HepG2 (cell line): ENCODE measurements at regions not wholly inside any gene's neighbourhood (a gene's known extent, or its start where the extent isn't known, plus 50 kb on each side); places are given as distances from the start of the nearest gene placed in this dataset.

Source experiments
- CEBPB ChIP-seq: IDR thresholded peaks from 2 replicates; pipeline ENCODE4 v1.6.1; 2011; ENCODE audit warnings: low read depth, low read length, improper control_type of control experiment, borderline replicate concordance
- NFIC ChIP-seq: IDR thresholded peaks from 2 replicates; pipeline ENCODE4 v1.6.1; 2012; ENCODE audit warnings: mild to moderate bottlenecking, low read length, inconsistent platforms
- REXO4 ChIP-seq: sonication (generic); formaldehyde crosslinking; IDR thresholded peaks from 2 replicates; pipeline ENCODE4 v1.8.0; 2022; ENCODE audit warnings: missing genetic modification reagents, mild to moderate bottlenecking, borderline replicate concordance
- ZNF331 ChIP-seq: sonication (generic); formaldehyde crosslinking; IDR thresholded peaks from 2 replicates; pipeline ENCODE4 v1.4.0; 2020; ENCODE audit warnings: missing genetic modification reagents
- TF ChIP-seq, protein P1 (sequence below): sonication (generic); formaldehyde crosslinking; IDR thresholded peaks from 2 replicates; pipeline ENCODE4 v1.4.0; 2020; ENCODE audit warnings: missing genetic modification reagents, borderline replicate concordance
- TF ChIP-seq, protein P2 (sequence below): sonication (generic); formaldehyde crosslinking; IDR thresholded peaks from 2 replicates; pipeline ENCODE4 v1.4.0; 2020; ENCODE audit warnings: missing genetic modification reagents
- TF ChIP-seq, protein P3 (sequence below): sonication (generic); formaldehyde crosslinking; IDR thresholded peaks from 2 replicates; pipeline ENCODE4 v1.5.1; 2020; ENCODE audit warnings: mild to moderate bottlenecking, missing genetic modification reagents, moderate library complexity
- TF ChIP-seq, protein P4 (sequence below): sonication (generic); formaldehyde crosslinking; IDR thresholded peaks from 2 replicates; pipeline ENCODE4 v1.4.0; 2020; ENCODE audit warnings: missing genetic modification reagents, low read depth, mild to moderate bottlenecking, borderline replicate concordance
- TF ChIP-seq, protein P5 (sequence below), 2 experiments: sonication (generic) in 1 of 2; formaldehyde crosslinking in 1 of 2; IDR thresholded peaks; 2 replicates each; pipeline versions ENCODE4 v1.6.1 to v1.9.0; 2014 to 2022; ENCODE audit warnings: antibody characterized with exemption in 1 of 2, borderline replicate concordance in 1 of 2, inconsistent platforms in 1 of 2, low read depth in 1 of 2, missing genetic modification reagents in 1 of 2

DNA sequence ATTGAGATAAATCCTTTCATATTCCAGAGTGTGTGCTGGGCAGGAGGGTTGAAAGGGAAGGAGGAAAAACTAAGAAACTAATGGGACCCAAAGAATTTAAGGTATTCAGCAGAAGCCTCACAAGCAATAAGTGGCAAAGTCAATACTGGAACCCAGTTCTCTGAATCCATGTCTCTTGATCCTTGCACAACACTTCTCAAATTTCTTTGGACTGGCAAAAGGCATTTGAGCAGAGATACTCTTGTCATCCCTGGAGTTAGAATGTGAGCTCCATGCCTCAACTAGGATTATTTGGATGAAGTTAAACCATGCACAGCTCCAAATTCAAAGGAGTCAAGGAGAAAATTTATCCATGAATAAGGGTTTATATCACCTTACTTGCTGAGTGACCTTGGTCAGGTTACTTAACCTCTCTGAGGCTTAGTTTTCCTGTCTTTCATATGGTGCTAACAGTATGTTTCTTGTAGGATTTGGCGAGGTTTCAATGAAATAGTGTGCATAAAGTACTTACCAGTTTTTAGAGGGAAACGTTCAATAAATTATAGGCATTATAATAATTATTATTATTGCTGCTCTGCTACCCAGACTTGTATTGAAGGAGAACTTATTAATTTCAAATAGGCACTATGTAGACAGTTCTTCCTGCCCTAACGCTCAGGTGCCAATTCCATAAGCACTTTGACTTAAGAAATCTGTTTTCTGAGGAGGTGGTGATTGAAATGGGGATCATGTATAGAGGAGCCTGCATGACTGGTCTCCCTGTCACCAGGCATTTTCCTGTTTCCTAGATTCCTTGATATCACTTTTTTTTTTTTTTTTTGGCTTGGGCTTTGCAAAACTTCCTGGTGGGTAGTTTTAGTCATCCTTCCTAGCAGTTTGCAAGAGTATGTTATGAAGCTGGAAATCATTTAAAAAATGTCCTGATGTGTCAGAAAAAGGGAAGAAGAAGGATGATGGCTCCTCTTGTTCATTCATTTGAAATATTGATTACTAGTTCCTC lies 125.0 kb upstream of the JUN start (continued):
- TF ChIP-seq, protein P1, sequence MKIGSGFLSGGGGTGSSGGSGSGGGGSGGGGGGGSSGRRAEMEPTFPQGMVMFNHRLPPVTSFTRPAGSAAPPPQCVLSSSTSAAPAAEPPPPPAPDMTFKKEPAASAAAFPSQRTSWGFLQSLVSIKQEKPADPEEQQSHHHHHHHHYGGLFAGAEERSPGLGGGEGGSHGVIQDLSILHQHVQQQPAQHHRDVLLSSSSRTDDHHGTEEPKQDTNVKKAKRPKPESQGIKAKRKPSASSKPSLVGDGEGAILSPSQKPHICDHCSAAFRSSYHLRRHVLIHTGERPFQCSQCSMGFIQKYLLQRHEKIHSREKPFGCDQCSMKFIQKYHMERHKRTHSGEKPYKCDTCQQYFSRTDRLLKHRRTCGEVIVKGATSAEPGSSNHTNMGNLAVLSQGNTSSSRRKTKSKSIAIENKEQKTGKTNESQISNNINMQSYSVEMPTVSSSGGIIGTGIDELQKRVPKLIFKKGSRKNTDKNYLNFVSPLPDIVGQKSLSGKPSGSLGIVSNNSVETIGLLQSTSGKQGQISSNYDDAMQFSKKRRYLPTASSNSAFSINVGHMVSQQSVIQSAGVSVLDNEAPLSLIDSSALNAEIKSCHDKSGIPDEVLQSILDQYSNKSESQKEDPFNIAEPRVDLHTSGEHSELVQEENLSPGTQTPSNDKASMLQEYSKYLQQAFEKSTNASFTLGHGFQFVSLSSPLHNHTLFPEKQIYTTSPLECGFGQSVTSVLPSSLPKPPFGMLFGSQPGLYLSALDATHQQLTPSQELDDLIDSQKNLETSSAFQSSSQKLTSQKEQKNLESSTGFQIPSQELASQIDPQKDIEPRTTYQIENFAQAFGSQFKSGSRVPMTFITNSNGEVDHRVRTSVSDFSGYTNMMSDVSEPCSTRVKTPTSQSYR (CRISPR knock-in tag), result no peak
- TF ChIP-seq, protein P2, sequence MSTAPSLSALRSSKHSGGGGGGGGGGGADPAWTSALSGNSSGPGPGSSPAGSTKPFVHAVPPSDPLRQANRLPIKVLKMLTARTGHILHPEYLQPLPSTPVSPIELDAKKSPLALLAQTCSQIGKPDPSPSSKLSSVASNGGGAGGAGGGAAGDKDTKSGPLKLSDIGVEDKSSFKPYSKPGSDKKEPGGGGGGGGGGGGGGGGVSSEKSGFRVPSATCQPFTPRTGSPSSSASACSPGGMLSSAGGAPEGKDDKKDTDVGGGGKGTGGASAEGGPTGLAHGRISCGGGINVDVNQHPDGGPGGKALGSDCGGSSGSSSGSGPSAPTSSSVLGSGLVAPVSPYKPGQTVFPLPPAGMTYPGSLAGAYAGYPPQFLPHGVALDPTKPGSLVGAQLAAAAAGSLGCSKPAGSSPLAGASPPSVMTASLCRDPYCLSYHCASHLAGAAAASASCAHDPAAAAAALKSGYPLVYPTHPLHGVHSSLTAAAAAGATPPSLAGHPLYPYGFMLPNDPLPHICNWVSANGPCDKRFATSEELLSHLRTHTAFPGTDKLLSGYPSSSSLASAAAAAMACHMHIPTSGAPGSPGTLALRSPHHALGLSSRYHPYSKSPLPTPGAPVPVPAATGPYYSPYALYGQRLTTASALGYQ (CRISPR knock-in tag), result no peak
- TF ChIP-seq ZNF331, result no peak
- peak; percentile 14; the same call in 1 of the 2 replicates for TF ChIP-seq CEBPB
- TF ChIP-seq, protein P3, sequence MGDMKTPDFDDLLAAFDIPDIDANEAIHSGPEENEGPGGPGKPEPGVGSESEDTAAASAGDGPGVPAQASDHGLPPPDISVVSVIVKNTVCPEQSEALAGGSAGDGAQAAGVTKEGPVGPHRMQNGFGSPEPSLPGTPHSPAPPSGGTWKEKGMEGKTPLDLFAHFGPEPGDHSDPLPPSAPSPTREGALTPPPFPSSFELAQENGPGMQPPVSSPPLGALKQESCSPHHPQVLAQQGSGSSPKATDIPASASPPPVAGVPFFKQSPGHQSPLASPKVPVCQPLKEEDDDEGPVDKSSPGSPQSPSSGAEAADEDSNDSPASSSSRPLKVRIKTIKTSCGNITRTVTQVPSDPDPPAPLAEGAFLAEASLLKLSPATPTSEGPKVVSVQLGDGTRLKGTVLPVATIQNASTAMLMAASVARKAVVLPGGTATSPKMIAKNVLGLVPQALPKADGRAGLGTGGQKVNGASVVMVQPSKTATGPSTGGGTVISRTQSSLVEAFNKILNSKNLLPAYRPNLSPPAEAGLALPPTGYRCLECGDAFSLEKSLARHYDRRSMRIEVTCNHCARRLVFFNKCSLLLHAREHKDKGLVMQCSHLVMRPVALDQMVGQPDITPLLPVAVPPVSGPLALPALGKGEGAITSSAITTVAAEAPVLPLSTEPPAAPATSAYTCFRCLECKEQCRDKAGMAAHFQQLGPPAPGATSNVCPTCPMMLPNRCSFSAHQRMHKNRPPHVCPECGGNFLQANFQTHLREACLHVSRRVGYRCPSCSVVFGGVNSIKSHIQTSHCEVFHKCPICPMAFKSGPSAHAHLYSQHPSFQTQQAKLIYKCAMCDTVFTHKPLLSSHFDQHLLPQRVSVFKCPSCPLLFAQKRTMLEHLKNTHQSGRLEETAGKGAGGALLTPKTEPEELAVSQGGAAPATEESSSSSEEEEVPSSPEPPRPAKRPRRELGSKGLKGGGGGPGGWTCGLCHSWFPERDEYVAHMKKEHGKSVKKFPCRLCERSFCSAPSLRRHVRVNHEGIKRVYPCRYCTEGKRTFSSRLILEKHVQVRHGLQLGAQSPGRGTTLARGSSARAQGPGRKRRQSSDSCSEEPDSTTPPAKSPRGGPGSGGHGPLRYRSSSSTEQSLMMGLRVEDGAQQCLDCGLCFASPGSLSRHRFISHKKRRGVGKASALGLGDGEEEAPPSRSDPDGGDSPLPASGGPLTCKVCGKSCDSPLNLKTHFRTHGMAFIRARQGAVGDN, result no peak
- TF ChIP-seq, protein P4, sequence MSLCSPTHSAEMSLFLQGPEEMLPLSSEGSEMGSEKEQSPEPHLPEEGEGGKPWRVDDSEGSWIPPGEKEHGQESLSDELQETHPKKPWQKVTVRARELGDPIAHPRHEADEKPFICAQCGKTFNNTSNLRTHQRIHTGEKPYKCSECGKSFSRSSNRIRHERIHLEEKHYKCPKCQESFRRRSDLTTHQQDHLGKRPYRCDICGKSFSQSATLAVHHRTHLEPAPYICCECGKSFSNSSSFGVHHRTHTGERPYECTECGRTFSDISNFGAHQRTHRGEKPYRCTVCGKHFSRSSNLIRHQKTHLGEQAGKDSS (CRISPR knock-in tag), result no peak
- TF ChIP-seq, protein P5, sequence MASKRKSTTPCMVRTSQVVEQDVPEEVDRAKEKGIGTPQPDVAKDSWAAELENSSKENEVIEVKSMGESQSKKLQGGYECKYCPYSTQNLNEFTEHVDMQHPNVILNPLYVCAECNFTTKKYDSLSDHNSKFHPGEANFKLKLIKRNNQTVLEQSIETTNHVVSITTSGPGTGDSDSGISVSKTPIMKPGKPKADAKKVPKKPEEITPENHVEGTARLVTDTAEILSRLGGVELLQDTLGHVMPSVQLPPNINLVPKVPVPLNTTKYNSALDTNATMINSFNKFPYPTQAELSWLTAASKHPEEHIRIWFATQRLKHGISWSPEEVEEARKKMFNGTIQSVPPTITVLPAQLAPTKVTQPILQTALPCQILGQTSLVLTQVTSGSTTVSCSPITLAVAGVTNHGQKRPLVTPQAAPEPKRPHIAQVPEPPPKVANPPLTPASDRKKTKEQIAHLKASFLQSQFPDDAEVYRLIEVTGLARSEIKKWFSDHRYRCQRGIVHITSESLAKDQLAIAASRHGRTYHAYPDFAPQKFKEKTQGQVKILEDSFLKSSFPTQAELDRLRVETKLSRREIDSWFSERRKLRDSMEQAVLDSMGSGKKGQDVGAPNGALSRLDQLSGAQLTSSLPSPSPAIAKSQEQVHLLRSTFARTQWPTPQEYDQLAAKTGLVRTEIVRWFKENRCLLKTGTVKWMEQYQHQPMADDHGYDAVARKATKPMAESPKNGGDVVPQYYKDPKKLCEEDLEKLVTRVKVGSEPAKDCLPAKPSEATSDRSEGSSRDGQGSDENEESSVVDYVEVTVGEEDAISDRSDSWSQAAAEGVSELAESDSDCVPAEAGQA (IDR thresholded peaks at IDR 0.05; ENCODE audit: low read depth), result no peak
- TF ChIP-seq, protein P5 (CRISPR knock-in tag; IDR thresholded peaks at IDR 0.05; ENCODE audit: borderline replicate concordance), result no peak
- no peak for TF ChIP-seq REXO4 (CRISPR knock-in tag)
- no peak for TF ChIP-seq NFIC
